Hematopoietic multipotent progenitor cell treated with erythropoietin and hydrocortisone succinate and interleukin-3 and kit ligand, for 8 days (in vitro differentiated cells): ENCODE measurements at regions not wholly inside any gene's neighbourhood (a gene's known extent, or its start where the extent isn't known, plus 50 kb on each side); places are given as distances from the start of the nearest gene placed in this dataset.
"Not testable (repeated sequence)": the region's sequence is repeated elsewhere in the genome, so short reads cannot be mapped to it uniquely, and the experiment has no call there.

Experiments used
- DNase-seq: peaks from one replicate; pipeline ENCODE4 v3.0.0-alpha.2; 2015

DNA sequence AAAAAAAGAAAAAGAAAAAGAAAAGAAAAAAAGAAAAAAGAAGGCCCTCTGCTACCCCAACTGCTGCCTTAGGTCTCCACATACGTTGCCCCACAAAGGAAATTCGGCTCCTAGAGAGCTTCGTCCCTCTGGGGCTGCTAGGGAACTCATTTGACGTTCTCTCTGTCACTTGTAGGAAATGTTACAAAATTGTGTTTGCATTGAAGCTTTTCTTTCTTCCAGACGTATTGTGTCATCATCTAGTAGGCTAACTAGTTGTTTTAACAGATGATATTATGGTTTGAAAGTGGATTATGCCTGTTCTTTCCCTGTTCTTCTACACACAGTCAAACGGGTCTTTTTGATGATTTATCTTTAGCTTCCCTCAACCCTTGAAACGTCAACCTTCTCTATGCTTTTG lies 125.3 kb downstream of the BDH1 start:
- no peak for DNase-seq

DNA sequence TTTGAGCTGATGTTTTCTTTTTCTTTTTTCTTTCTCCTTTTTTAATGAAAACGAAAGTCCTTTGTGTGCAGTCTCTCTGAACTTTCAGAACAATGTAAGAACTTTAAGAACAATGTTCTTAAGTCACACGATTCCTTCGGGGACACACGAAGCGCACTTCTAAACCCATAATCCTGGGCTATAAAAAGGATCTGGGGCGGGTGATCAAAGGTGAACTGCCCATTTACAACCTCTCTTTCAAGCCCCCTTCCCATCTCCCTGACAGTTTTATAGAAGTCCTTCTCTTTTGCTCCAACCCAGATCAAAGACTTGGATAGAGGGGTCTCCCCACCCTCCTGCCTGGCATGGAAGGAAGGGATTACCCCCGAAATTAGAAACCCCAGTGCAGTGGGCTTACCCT lies 126.8 kb downstream of the BDH1 start:
- no peak for DNase-seq

DNA sequence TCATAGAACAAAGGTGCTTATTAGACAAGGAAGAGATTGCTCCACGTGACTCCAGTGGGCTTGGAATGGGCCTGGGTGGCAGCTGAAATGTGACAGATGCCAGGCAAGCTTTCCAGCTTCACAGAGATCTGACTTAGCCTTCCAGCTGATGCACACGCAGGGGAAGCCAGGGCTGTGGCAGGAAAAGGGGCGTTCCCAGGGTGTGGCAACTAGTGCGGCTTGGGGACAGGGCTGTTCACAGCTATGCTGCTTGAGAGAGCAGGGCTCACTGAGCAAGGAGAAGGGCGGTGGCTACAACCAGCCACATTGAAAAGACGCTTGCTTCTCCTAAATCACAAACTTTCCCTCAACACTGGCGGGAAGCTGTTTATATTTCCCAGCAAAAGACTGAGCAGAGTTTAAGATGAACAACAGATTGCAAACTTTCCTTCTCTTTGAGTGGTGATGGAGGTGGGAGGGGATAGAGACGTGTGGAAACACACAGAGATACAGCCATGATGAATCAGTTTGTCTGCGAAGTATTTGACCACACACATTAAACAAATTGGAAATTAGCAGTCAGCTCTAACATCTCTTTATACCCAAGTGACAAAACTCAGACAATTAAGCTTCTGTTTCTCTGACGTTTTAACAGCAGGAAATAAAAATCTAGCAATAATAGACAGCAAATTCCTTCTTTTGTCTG lies 127.5 kb downstream of the BDH1 start:
- DNase-seq = peak; percentile 88

DNA sequence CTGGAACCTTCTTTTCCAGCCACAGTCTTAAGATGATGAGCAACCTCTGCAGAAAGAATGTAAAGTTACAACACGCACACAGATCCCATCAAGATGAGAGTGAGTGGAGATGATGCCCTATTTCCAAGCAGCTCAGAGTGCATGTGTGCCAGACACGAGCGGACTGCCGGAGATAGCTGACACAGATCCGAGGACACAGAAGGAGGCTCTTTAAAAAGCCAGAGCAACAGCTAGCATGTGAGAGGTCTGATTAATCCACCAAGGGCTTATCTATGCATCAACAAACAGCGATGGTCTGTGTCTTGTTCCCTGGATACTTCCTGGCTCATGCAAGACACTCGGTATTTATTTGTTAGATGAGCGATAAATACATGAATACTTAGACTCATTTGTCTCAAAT lies 128.6 kb upstream of the DLG1 start:
- peak; percentile 50 for DNase-seq

DNA sequence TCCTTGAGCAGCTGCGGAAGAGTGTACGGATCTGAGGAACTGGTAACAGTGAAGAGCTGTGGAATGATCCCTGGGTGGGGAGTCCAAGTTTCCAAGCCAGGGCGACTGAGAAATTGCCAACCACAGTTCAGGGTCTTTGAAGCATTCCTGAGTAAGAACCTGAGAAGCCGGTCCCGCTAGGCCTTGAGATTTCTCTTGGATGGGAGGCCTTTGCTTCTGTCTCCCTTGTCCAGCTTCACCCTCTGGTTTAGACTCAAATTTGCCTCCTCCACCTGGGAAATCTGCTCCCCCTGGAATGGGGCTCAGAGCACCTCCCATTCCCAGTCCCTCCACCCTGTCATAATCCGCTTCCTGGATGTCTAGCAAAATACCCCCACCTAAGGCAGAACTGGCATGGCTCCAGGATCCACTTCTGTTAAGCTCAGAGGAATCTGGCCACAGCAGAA lies 127.7 kb upstream of the DLG1 start:
- no peak for DNase-seq

DNA sequence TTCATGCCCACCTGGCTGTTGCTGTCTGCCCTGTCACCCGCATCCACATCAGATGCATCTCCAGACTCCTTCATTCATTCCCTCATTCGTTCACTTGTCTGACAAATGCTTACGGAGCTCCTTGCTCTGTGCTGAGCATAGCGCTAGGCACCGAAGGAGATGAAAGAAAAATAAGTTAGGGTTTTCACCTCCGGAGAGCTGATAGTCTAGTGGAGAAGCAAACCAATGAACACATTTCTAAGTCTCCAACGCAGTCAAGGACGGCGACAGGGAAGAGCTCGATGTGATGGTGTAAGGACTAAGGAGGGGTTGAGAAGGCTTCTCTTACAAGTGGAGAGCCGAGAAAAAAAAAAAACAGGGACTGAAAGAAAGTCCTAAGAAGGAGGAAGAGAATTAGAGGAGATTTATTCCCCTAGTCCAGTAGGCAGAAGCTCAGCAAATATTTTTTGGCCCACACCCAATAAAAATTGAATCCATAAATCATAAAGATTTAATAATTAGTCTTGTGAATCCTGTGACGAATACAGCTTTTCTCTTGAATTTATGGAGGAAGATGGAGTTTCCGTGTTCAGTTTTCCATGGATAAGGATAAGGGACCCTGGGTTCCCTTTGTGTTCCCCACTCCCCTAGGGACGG lies 127.2 kb upstream of the DLG1 start:
- DNase-seq = no peak

DNA sequence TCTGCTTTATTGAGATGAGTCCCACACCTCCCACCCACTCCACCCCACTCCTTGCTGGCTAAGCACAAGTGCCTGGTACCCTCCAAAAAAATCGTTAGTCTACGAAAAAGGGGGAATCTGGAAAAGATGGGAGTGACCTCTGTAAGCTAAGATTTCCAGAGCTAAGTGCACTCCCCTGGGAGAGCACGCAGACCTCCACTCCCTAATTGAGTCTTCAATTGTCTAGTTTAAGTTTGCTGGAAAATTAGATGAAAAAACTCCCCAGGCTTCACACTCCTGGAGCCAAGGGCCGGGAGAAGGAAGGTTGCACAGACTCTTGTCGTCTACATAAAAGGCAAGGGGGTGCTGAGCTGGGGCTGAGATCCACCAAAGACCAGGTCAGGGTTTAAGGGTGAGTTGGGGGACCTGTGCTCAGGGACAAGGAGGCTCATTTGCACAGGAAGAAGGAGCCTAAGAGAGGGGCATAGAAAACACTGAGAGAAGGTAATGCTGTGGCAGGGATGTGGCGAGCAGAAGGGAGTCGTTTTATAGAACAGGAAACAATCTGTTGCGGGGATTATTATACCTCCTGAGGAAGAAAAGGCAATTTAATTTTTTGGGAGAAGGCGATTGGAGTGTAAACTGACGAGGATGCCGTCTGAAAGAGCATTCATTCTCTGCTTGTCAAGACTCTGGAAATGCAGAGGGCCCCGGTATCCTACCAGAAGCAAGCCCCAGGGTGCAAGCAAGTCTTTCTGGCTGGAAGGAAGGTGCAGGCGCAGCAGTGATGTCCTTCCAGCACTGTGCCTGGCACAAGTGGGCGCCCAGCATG lies 126.5 kb upstream of the DLG1 start:
- no peak for DNase-seq

DNA sequence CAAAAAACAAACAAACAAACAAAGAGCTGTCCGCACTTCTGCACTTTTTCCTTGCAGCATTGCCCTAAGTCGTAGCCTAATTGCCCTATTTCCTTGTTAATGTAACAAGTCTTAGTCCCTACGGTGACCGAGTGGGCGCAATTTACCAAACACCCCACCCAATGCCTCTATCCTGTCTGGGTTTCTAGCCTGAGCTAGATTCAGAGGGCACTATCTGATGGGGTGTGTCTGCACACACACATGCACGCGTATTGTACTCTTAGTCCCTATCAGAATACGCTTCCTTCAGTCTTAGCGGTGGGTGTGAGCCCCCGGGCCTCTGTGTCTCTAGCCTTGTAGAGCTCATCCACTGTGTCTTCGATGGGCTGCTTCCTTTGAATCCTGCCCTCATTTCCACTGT lies 125.9 kb upstream of the DLG1 start:
- DNase-seq = peak; percentile 56

DNA sequence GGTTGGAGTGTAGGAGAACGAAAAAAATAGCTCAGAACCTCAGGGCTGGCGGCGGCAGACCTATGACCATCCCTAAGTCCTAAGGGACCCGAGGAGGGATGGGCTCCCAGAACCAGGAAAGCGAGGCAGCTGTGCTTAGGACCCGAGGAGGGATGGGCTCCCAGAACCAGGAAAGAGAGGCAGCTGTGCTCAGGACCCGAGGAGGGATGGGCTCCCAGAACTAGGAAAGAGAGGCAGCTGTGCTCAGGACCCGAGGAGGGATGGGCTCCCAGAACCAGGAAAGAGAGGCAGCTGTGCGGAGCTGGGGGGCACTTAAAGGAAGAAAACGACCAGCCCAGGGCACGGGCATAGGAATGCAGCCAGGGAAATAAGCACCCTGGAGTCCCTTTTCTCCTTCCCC lies 125.0 kb upstream of the DLG1 start:
- DNase-seq = no peak

DNA sequence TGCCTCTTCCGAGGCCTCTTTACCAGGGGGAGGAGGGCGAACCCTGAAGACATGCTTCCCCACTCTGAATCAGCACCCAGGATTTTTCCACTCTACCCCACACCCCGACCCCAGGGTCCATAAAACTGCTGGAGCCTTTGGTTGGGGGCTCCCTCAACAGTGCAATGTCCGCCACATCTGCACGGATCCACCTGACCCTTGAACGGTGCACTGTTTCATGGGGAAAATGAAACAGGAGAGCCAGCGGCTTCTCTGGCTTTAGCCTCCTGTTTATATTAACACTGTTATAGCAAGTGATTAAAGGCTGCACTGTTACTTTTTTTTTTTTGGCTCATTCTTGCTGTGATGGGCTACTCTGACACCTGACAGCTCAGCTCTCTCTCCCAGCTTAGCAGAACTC lies 124.1 kb upstream of the DLG1 start:
- no peak for DNase-seq

DNA sequence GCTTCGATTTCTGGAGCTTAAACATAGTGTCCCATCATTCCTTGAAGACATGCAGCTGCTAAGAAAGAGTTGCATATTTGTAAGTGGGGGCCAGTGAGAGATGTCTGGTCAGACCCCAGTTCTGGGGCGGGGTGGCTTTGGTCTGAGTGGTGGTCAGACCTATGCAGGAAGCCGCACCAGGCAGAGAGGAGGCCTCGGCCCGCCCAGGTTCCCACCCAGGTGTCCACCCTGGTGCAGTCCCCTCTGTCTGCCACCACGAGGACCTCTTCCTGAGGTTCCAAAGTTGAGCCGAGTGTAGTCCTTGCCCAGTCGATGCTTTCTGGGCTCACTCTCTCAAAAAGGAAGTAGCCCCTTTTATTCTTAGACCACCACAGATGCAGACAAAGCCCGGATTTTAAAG lies 122.6 kb upstream of the DLG1 start:
- DNase-seq = no peak

DNA sequence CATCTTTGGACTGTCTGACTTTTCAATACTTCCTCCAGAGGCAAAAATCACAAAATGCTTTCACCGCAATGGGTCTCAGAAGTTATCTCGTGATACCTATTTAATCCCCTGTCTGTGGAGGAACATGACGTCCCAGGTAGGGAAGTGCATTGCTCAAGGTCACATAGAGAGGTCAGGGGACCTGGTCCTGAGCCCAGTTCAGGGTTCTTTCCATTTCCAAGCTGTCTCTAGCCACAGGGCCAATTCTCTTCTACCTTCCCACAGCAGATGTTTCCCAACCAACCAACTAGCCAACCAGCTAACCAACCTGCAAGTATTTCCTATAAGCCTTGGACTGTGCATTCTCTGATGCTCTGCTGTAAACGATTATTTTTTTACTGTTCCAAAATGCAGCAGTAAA lies 122.2 kb upstream of the DLG1 start:
- DNase-seq = no peak

DNA sequence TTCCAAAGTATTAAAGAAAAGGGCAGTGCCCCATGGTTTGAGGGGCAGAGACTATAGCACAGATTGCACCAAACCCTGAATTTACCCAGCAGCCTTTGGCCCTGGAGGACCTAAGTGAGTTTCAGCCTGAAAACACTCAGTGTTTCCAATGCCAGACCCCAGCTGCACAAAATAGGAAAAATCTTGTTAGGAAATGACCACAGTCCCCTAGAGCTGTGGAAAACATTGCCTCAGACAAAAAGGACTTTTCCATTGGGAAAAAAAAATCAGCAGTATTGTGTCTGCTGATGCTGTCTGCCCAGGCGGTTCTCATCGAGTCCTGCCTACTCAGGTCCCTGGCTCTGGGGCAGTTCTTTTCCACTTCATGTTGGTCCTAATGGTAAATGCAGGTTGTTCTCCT lies 121.7 kb upstream of the DLG1 start:
- no peak for DNase-seq

DNA sequence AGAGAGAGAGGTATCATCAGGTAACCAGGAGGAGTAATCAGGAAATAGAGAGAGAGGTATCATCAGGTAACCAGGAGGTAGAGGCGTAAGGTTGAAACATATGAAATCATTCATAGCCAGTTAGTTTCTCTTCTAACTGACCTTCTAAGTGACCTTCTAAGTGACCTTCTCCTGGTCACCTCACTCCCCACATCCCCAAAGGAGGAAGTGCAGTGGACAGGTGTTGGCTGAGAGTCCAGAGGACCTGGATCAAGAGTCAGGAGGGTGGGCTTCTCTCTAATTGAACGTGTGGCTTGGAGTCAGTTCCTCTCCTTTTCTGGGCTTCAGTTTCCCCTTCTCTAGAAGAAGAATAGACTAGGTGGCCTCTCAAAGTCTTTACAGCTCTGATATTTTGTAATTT lies 121.3 kb upstream of the DLG1 start:
- no peak for DNase-seq

DNA sequence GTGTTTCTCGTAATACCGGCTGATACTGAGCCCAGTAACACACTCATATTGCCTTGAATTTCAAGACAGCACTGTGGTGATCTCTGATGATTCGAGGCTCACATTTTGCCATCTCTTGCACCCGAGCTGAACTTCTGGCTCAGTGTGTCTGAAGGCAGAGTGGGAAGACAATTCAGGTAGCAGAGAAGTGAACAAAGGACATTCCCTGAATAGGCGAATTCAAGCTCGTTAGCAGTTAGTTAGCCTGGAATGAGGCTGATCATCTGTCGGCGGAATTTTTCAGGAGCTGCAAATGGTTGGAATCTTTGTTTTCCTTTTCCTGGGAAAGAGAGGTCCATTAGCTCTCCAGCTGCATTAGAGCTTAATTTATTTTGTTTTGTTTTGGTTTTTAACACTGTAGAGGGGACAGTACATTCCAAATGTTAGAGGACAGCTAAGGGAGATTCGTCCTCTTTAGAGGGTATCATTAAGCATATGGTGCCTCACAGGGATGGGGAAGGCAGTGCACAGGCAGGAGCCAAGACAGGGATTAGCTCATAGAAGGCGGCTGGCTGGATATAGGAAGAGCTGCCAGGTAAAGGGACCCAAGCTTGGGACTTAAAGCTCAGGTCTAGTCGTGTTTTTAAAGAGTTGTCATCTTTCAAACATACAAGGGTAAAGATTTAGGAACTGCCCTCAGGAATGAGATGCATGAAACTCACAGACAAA lies 119.7 kb upstream of the DLG1 start:
- DNase-seq = no peak

DNA sequence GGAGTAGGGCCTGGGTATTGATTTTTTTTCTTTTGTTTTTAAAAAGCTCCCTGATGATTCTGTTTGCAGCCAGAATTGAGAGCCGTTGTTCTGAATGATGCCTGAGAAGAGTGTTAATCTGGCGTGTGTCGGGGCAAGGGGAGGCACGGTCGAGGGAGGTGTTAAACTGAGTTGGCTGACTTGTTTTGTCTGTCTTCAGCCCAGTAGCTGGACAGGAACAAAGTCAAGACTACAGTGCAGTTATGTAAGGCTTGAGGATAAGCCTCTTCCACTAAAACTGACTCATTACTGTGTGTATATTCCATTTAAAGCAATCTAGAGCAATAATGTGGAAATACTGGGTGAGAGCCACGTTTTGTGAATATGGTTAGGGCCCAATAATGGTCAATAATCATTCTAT lies 119.0 kb upstream of the DLG1 start:
- no peak for DNase-seq

DNA sequence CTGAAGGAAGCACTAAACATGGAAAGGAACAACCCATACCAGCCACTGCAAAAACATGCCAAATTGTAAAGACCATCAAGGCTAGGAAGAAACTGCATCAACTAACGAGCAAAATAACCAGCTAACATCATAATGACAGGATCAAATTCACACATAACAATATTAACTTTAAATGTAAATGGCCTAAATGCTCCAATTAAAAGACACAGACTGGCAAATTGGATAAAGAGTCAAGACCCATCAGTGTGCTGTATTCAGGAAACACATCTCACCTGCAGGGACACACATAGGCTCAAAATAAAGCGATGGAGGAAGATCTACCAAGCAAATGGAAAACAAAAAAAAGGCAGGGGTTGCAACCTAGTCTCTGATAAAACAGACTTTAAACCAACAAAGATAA lies 113.5 kb upstream of the DLG1 start:
- not testable (repeated sequence) for DNase-seq

DNA sequence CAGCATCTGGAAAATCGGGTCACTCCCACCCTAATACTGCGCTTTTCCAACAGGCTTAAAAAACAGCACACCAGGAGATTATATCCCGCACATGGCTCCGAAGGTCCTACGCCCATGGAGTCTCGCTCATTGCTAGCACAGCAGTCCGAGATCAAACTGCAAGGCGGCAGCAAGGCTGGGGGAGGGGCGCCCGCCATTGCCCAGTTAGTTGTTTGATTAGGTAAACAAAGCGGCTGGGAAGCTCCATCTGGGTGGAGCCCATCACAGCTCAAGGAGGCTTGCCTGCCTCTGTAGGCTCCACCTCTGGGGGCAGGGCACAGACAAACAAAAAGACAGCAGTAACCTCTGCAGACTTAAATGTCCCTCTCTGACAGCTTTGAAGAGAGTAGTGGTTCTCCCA lies 111.8 kb upstream of the DLG1 start:
- DNase-seq = not testable (repeated sequence)

DNA sequence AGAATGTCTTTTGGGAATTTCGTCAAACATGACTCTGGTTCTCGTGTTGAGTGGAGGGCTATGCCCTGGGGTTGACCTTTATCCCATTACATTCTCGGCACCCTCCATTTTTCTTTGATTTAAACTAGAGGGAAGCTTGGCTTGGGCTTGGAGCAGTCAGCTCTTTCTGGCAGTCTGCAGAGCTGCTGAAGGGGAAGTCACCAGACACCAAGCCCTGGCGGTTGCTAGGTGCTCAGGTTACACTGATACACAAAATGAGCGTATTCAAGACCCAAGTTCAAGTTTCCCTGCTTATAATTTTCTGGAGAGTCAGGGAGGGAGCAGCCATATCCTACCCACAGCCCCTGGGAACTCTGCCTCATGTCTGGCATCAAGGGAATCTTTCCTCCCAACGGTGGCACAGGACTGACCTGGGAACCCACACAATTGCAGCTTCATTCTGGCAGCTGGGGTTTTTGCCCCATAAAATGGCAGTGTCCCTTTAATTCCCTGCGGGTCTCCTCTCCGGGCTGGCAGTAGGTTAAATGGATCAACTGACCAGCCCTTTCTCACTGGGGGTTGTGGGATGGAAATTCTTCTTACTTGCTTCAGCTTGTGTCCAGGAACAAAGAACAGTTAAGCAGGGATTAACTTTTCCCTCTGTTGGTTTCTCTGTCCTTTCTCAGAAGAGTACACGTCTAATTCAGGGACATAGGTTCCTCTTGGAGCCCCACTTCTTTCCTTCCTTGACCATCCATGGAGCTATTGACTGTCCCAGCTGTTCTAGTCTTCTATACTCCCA lies 110.0 kb upstream of the DLG1 start:
- no peak for DNase-seq

DNA sequence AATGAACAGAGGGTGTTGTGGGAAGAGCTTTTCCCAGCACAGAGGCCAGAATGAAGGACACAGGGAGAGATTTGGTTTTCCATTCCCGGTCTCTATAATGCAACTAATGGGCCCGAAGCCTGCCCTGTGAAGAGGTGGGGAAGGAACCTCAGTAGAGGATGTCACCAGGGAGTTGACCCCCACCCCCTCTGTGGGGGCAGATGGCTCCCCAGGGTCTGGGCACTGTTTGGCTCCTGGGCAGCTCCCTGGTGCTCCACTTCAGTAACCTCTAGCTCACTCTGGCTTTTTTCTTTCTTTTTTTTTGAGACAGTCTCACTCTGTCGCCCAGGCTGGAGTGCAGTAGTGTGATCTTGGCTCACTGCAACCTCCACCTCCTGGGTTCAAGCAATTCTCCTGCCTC lies 109.1 kb upstream of the DLG1 start:
- no peak for DNase-seq

DNA sequence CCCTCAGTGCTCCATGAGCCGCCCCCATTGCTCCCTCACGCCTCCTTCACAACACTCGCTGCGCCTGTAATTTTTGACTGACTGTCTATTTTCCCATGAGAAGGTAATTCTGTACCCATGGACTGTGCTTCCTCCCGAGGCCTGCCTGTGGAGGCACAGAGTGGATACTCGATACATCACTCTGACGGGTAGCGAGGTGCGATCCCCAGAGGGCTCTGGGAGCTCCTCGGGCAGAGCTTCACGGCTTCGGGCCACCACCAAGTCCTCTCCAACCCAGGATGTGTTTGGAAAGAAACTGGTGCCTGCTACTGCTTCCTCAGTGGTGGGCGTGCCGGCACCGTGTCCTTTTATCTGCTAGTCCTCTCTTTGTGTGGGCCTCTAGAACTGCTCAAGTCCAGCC lies 108.6 kb upstream of the DLG1 start:
- no peak for DNase-seq

DNA sequence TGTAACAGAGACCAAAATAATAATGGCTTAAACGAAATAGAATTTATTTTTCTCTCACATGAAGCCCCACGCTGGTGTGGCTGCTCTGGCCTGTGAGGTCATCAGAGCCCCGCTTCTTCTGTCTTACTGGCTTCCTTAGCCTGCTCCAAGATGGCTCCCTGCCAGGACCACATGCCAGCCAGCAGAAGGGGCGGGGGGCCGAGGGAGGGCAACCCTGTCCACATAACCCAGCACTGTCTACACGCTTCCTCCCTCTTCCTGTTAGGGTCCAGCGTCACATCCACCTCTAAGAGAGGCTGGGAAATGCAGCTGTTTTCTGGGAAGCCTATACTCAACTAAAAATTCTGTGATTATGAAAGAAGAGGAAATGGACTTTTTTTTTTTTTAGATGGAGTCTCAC lies 107.9 kb upstream of the DLG1 start:
- DNase-seq = no peak

DNA sequence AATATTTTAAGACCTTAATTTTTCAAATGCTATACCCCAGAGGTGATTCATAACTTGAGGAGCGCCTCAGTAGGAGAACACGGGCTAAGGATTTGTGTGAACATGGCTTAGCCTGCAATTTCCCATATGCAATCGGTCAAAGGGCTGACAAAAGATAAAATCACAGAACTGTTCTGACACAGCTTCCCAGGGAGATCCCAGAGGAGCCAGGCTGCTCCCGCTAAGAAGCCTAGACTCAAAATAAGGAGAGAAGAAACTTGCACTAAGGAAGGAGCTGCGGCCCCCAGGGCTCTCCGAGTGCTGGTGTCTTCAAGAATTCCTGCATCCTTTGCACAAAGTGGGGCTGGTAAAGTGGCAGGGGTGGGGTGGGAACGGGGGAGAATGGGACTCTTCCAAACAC lies 106.3 kb upstream of the DLG1 start:
- no peak for DNase-seq
